ENCODE measurements at regions not wholly inside any gene's neighbourhood (a gene's known extent, or its start where the extent isn't known, plus 50 kb on each side); places are given as distances from the start of the nearest gene placed in this dataset.
"Not testable (repeated sequence)": the region's sequence is repeated elsewhere in the genome, so short reads cannot be mapped to it uniquely, and the experiment has no call there.

DNA sequence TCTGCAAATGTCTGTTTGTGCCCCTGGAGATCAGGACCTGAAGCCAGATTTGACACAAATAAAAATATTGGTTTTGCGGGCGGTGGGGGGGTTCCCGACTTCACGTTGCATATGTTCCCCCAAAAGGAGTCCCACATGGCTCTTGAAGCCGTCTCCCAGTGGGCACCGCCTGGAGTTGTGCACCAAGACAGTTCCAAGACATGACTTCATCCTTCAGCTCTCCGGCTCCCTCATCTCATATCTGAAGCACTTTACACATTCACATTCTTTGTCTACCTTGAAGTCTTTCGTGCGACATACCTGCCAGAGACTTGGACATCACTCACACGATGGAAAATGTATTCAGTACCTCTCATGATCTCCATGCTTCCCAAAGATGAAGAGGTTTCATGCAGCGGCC is 362.8 kb upstream of the FOXK1 start:
- FAIRE-seq = no peak

DNA sequence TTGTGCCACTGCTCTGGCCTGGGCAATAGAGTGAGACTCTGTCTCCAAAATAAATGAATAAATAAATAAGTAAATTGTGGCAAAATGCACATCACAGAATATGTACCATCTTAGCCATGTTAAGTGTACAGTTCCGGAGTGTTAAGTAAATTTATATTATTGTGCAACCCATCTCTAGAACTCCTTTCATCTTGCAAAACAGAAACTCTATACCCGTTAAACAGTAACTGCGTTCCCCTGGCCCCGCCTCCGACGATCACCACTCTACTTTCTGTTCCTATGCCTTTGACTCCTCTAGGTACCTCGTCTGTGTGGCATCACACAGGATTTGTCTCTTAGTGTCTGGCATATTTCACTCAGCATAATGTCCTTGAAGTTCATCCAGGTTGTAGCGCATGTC is 356.4 kb upstream of the FOXK1 start:
- no peak for FAIRE-seq

DNA sequence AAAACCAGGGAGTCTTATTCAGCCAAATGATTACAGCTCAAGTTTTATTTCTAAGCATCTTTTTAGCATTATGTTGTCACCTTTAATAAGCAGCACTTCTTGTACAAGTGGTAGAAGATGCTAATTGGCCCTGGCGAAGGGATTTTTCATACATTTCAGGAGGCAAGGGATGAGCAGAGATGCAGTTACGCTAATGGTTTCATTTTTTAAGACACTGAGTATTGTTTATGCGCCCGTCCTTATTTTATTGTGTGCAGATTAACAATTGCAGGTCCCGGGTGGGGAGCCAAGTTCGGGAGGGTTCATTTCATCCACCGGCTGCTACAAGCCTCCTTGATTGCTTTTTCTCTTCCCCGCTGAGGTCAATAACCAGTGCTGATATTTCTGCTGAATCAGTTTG is 350.4 kb upstream of the FOXK1 start:
- no peak for FAIRE-seq

- no peak for FAIRE-seq
Measured at GRCh38 chr7:4338556-4338955, 343.5 kb upstream of the FOXK1 start.

GRCh38 chr7:4343272-4344247 is 338.5 kb upstream of the FOXK1 start:
- FAIRE-seq = no peak

- FAIRE-seq = no peak
Measured at GRCh38 chr7:4345004-4345403, 337.1 kb upstream of the FOXK1 start.

- FAIRE-seq = no peak
Measured at GRCh38 chr7:4352069-4352468, 330.0 kb upstream of the FOXK1 start.

- no peak for FAIRE-seq
Measured at GRCh38 chr7:4361774-4362173, 320.3 kb upstream of the FOXK1 start.

DNA sequence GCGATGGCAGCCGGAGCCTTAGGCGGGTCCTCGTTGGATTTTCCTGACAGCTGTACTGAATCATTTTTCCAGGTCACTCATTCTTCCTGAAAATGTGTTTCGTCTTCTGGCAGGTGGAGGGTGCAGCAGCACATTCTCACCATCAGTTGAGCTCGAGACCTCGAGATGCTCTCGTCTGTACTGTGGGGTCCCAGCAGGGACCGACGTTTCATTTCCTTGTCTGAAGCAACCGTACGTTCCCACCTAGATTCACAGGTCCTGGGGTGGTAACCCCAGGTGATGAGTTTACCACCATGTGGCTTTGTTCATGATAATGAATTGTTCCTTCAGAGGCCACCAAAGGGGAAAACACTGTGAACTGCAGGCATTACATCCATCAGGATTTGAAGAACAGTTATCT is 298.5 kb upstream of the FOXK1 start:
- no peak for FAIRE-seq

- no peak for FAIRE-seq
Measured at GRCh38 chr7:4386190-4386589, 295.9 kb upstream of the FOXK1 start.

DNA sequence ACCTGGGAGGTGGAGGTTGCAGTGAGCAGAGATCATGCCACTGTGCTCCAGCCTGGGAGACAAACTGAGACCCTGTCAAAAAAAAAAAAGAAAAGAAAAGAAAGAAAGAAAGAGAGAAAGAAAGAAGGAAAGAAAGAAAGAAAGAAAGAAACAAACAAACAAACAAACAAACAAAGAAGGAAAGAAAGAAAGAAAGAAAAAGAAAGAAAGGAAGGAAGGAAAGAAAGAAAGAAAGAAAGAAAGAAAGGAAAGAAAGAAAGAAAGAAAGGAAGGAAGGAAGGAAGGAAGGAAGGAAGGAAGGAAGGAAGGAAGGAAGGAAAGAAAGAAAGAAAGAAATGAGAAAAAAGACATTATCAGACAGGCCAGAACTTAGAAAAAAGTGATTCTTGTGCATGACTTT is 291.0 kb upstream of the FOXK1 start:
- FAIRE-seq = not testable (repeated sequence)

GRCh38 chr7:4394736-4395135 is 287.4 kb upstream of the FOXK1 start:
- no peak for FAIRE-seq

GRCh38 chr7:4399121-4399520 is 283.0 kb upstream of the FOXK1 start:
- FAIRE-seq = no peak

GRCh38 chr7:4399596-4399995 is 282.5 kb upstream of the FOXK1 start:
- FAIRE-seq = no peak

DNA sequence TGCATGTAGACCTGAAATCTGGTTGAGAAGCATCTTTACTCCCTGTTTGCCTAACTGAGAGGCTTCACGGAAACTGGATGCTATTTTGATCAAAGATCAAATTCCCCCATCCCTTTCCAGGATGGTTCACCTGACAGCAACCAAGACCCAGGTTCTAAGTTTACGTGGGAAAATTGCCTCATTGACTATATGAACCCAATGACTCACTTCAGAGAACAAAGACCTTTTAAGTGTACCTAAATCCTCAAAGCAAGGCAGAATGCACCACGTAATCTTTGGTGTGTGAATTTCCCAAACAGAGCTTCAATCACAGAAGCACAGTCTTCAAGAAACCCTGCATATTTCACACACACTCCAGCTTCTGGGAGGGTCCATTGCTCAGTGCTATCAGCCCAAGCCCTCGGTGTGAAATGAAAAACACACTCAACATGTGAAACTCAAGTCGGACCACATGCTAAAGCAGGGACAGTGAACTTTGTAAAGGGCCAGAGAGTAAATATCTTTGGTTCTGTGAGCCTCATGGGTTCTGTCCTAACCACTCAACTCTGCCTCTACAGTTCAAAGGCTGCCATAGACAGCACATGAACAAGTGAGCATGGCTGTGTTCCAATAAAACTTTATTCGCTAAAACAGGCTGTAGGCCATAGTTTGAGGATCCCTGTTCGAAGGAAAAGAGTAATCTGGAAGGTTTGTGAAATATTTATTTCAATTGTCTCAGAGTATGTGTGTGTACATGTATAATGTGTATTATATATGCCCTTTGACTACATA is 275.6 kb upstream of the FOXK1 start:
- no peak for FAIRE-seq

DNA sequence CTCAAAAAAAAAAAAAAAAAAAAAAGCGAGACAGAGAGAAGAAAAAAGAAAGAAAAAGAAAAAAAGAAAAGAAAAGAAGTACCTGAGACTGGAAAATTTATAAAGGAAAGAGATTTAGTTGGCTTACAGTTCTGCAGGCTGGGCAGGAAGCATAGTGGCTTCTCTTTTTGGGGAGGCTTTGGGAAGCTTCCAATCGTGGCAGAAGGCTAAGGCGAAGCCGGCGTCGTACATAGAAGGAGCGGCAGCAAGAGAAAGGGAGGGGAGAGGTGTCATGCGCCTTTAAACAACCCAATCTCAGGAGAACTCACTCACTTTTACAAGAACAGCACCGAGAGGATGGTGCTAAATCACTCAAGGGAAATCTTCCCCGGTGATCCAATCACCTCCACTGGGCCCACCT is 272.1 kb upstream of the FOXK1 start:
- FAIRE-seq = no peak

DNA sequence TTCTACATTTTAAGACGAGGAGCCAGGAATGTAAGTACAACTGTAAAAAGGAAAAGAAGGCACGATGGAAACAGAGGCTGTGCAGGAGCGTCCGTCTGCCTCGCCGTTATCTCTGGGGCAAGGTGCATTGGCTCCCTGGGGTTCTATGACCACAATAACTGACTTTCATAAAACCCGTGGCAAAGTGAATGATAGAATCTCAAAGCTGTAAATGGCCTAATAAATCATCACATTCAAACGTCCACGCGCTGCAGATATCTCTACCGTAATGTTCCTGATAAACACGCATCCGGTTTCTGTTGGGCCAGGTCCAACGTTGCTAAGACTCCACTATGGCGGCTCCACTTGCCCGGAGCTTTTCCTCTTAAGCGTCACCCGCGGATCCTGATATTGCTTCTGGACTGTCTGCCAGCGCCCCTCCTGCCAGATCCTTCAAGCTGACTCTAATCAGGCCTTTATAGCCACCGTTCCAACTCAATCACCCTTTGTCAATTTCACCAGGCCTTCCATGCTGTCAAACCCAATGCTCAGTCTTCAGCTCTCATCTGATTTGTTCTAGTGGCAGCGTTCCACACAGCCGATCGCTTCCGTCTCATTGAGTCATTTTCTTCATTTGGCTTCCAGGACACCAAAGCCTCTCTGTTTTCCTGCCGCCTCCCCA is 265.6 kb upstream of the FOXK1 start:
- FAIRE-seq = no peak

DNA sequence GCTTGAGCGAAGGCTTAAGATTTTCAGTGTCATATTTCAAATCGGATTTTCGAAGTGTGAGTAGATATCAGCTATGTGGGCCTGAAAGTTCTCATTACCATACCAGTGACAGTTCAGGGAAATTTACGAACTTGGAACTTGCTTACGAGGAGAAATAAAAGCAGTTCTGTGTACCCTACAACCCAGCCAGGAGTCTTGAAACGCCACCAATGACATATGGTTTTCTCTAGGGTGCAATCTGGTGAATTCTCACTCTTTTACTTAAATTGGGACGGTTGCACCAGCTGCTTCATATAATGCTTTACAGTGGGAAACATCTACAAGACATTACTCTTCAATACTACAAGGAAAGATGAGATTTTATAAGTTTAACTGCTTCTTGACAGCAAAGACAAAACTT is 253.6 kb upstream of the FOXK1 start:
- FAIRE-seq = no peak

DNA sequence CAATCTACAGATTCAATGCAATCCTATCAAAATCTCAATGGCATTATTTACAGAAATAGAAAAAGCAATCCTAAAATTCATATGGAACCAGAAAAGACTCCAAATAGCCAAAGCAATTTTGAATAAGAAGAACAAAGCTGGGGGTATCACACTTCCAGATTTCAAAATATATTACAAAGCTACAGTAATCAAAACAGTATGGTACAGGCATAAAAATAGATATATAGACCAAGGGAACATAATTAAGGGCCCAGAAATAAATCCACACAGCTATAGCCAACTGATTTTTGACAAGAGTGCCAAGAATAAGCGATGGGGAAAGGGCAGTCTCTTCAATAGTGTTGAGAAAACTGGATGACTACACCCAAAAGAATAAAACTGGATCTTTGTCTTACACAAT is 251.9 kb upstream of the FOXK1 start:
- no peak for FAIRE-seq

DNA sequence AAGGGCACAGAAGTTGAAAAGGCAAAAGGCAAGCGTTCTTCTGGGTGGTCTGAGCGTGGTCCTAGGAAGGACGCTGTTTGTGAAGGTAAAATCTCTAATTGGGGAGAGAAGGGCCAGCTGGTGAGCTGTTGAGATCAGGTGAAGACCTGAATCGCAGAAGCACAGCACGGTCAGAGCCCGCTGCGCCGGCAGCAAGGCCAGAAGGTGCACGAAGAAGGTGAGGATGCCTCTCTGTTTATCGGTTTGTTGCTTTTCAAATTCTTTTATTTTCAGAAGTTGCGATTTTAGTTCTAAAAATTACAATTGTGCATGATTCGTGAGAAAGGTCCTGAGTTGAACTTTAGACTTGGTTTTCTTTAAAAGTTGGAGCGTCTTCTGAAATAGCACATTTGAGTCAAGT is 247.8 kb upstream of the FOXK1 start:
- FAIRE-seq = no peak

DNA sequence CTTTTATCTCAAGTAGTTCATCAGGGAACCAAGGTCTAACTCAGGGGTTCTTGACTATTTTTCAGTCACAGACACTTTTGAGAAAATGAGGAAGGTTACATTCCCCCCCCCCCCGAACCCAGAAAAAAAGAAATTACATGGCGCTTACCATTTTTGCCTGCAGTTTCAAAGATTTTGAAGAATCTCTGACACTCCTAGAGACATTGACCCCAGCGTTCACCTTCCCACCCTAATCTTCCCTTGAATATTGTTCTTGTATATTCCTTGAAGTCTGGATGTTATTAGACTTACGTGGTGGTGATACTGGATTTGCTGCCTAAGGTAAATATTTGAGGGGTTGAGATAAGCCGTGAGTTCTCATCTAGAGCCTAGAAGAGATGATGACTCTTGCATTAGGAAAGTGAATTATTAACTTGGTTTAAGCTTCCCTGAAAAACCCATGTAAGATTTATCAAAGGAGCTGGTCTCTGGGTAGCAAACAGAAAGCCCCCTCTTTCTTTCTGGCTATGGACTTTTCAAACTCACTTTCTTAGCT is 245.7 kb upstream of the FOXK1 start:
- peak; percentile 87 for FAIRE-seq

- FAIRE-seq = no peak
Measured at GRCh38 chr7:4436936-4437335, 245.2 kb upstream of the FOXK1 start.

DNA sequence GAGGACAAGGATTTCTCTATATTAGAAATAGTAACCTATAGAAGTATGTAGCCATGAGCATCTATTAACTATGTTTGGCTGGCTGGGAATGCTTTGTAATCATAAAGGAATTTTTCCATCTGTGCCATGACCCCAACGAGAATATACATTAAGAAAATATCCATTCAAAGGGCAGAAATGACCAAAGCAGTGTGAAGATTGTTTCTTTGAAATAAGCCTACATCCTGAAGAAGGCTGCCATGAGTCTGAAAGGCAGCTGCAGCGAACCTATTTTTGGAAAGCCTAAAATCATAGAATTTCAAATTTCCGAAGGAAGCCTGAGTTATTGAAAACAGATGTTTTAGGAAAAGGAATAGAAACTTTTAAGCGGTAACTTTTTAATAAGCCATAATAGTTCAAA is 244.2 kb upstream of the FOXK1 start:
- FAIRE-seq = no peak

Data from islet of Langerhans (tissue), 1 donor.